Cardiac muscle cell (in vitro differentiated cells and primary cell): ENCODE measurements at regions not wholly inside any gene's neighbourhood (a gene's known extent, or its start where the extent isn't known, plus 50 kb on each side); places are given as distances from the start of the nearest gene placed in this dataset.

ENCODE experiments used
- DNase-seq, 2 donors: peaks; one replicate each; pipeline versions ENCODE4 v3.0.0 to v3.0.0-alpha.2; 2010 to 2017; ENCODE audit warnings: low read depth in 1 of 2, low spot score in 1 of 2
- H3K27ac ChIP-seq: fragments of 200-600 bp; sonication (generic); 2 replicates; pipeline ENCODE4 v1.5.1; 2016
- H3K27me3 ChIP-seq: fragments of 200-600 bp; sonication (generic); 2 replicates; pipeline ENCODE4 v1.6.0; 2016; ENCODE audit warnings: control low read depth
- H3K36me3 ChIP-seq: fragments of 200-600 bp; sonication (generic); 2 replicates; pipeline ENCODE4 v1.5.1; 2016; ENCODE audit warnings: control low read depth
- H3K4me1 ChIP-seq: fragments of 200-600 bp; sonication (generic); 2 replicates; pipeline ENCODE4 v1.8.1; 2017; ENCODE audit warnings: low read depth, mild to moderate bottlenecking, mixed run types
- H3K4me3 ChIP-seq: fragments of 200-600 bp; sonication (generic); 2 replicates; pipeline ENCODE4 v1.5.1; 2016; ENCODE audit warnings: mild to moderate bottlenecking
- H3K9me3 ChIP-seq: fragments of 200-600 bp; sonication (generic); 2 replicates; pipeline ENCODE4 v1.5.1; 2017; ENCODE audit warnings: low read depth, mild to moderate bottlenecking, control low read depth
- CTCF ChIP-seq: IDR thresholded peaks from 2 replicates; pipeline ENCODE4 v1.5.1; 2012; ENCODE audit warnings: low read depth, mild to moderate bottlenecking, low read length

- TF ChIP-seq CTCF, result no peak
- Histone ChIP-seq H3K36me3 (no peaks in the 10 kb centered on the region), H3K27me3 (no peaks in the 10 kb centered on the region), H3K4me1 (no peaks in the 10 kb centered on the region), H3K4me3 (no peak overlapping the region), H3K27ac (no peak overlapping the region), H3K9me3 (no peaks in the 10 kb centered on the region)
- no peak for DNase-seq
Measured at GRCh38 chr3:144045766-144046165, 74.1 kb downstream of the DIPK2A start.

DNA sequence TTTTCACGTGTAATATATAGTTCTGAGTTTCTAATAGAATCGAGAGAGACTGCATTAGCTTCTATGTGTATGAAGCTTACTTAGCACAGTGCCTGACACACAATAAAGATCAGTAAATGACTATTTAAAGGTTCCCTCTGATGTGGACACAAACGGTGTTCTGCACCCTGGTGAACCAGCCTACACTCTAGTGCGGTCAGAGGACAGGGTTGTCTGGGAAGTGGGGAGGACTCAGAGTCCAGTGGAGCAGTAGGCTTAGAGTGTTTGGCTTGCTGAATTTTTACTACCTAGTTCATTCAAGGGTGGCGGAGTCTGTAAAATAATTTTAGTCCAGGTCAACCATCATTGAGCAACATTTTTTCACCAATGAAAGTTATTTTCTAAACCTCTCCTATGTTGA is 77.8 kb downstream of the DIPK2A start:
- Histone ChIP-seq H3K36me3 (no peaks in the 10 kb centered on the region), H3K4me3 (no peak overlapping the region), H3K27me3 (no peaks in the 10 kb centered on the region), H3K9me3 (no peaks in the 10 kb centered on the region), H3K4me1 (no peaks in the 10 kb centered on the region), H3K27ac (no peak overlapping the region)
- DNase-seq, result no peak
- TF ChIP-seq CTCF, result no peak

GRCh38 chr3:144051211-144051610 is 79.6 kb downstream of the DIPK2A start:
- H3K4me3 ChIP-seq, result no peak overlapping the region
- H3K27ac ChIP-seq, result no peak overlapping the region
- H3K27me3 ChIP-seq, result no peaks in the 10 kb centered on the region
- no peaks in the 10 kb centered on the region for H3K9me3 ChIP-seq
- no peak for DNase-seq
- no peak for TF ChIP-seq CTCF
- no peaks in the 10 kb centered on the region for H3K36me3 ChIP-seq
- no peaks in the 10 kb centered on the region for H3K4me1 ChIP-seq

DNA sequence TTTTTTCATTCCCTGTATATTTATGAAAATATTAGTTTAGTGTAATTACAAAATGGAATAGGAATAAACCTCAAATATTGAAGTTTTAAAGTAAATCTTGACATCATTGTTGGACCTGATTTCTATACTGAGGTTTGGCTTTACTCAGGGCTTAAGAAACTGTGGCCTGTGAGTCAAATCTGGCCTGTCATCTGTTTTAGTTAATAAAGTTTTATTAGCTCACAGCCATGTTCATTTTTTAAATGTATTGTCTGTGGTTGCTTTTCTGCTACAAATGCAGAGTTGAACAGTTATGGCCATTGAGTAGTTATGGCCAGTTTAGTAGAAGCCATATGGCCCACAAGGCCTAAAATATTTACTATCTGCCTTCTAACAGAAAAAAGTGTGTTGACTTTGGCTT is 80.7 kb downstream of the DIPK2A start:
- no peak for TF ChIP-seq CTCF
- DNase-seq, result no peak

GRCh38 chr3:144053121-144053520 is 81.5 kb downstream of the DIPK2A start:
- H3K4me3 ChIP-seq, result no peak overlapping the region
- DNase-seq, result no peak
- no peaks in the 10 kb centered on the region for H3K9me3 ChIP-seq
- no peaks in the 10 kb centered on the region for H3K4me1 ChIP-seq
- H3K27me3 ChIP-seq, result no peaks in the 10 kb centered on the region
- no peak overlapping the region for H3K27ac ChIP-seq
- no peak for TF ChIP-seq CTCF
- no peaks in the 10 kb centered on the region for H3K36me3 ChIP-seq

More for the DNA sequence above, 80.7 kb downstream of the DIPK2A start:
- Histone ChIP-seq H3K4me1 (no peaks in the 10 kb centered on the region), H3K36me3 (no peaks in the 10 kb centered on the region), H3K27ac (no peak overlapping the region), H3K9me3 (no peaks in the 10 kb centered on the region), H3K27me3 (no peaks in the 10 kb centered on the region), H3K4me3 (no peak overlapping the region)

GRCh38 chr3:144054766-144055165 is 83.1 kb downstream of the DIPK2A start:
- H3K36me3 ChIP-seq, result no peaks in the 10 kb centered on the region
- TF ChIP-seq CTCF, result no peak
- H3K4me1 ChIP-seq, result no peaks in the 10 kb centered on the region
- H3K4me3 ChIP-seq, result no peak overlapping the region
- H3K27me3 ChIP-seq, result no peaks in the 10 kb centered on the region
- no peak overlapping the region for H3K27ac ChIP-seq
- no peak for DNase-seq
- H3K9me3 ChIP-seq, result no peaks in the 10 kb centered on the region
